IMR-90 (cell line): ENCODE measurements at regions not wholly inside any gene's neighbourhood (a gene's known extent, or its start where the extent isn't known, plus 50 kb on each side); places are given as distances from the start of the nearest gene placed in this dataset.

Experiments used
- ATAC-seq: fragments of 200-7000 bp; cut with Tn5 transposase; 2 replicates; pipeline ENCODE4 v1.9.1; 2020; ENCODE audit warnings: low read depth, mild to moderate bottlenecking, moderate library complexity
- BruUV-seq: library from RNA; stranded (reverse); fragments of 400-500 nt; replicated peaks from 2 replicates; lab custom pipeline; 2021; lab: Mats Ljungman, UMichigan
- CTCF ChIA-PET: fragments of 300-600 bp; formaldehyde crosslinking; extraction: SDS; loops from one replicate; lab custom pipeline; 2021; ENCODE audit warnings: antibody characterized with exemption; lab: Yijun Ruan, JAX
- POLR2A ChIA-PET: fragments of 300-600 bp; sonication (Branson Sonifier 250); formaldehyde crosslinking; loops from one replicate; lab custom pipeline; 2022; ENCODE audit warnings: antibody characterized with exemption; ENCODE audit not compliant: unreplicated experiment; lab: Charles Lee
- DNase-seq: peaks from one replicate; pipeline ENCODE4 v3.0.0; 2013
- H2AFZ ChIP-seq: replicated peaks from 2 replicates; pipeline ENCODE3; 2013; ENCODE audit warnings: low read length, mild to moderate bottlenecking; ENCODE audit not compliant: poor library complexity
- H2AK5ac ChIP-seq: 2 replicates; pipeline ENCODE4 v1.6.1; 2013; ENCODE audit warnings: low read depth, low read length, inconsistent platforms
- H2AK9ac ChIP-seq: replicated peaks from 2 replicates; pipeline ENCODE3; 2013; ENCODE audit warnings: mild to moderate bottlenecking, low read depth, low read length, moderate library complexity; ENCODE audit not compliant: poor library complexity
- H2BK120ac ChIP-seq: 2 replicates; pipeline ENCODE4 v1.6.1; 2013; ENCODE audit warnings: low read depth, low read length, inconsistent platforms
- H2BK15ac ChIP-seq: 3 replicates; pipeline ENCODE4 v1.6.1; 2013; ENCODE audit warnings: low read depth, low read length, inconsistent platforms
- H2BK20ac ChIP-seq: 2 replicates; pipeline ENCODE4 v1.6.1; 2013; ENCODE audit warnings: low read depth, mild to moderate bottlenecking, inconsistent platforms, low read length, moderate library complexity
- H2BK5ac ChIP-seq: 2 replicates; pipeline ENCODE4 v1.6.1; 2013; ENCODE audit warnings: mild to moderate bottlenecking, low read depth, low read length, inconsistent platforms; ENCODE audit not compliant: poor library complexity, severe bottlenecking
- H3K14ac ChIP-seq: replicated peaks from 2 replicates; pipeline ENCODE4 v1.6.1; 2013; ENCODE audit warnings: low read depth, low read length, inconsistent platforms
- H3K18ac ChIP-seq: 2 replicates; pipeline ENCODE4 v1.6.1; 2013; ENCODE audit warnings: low read depth, low read length, control low read depth
- H3K23ac ChIP-seq: 2 replicates; pipeline ENCODE4 v1.6.1; 2013; ENCODE audit warnings: low read depth, low read length, inconsistent platforms
- H3K27ac ChIP-seq: 2 replicates; pipeline ENCODE4 v1.5.1; 2013; ENCODE audit warnings: mild to moderate bottlenecking, control low read depth, low read length; ENCODE audit not compliant: insufficient read depth
- H3K27me3 ChIP-seq: 2 replicates; pipeline ENCODE4 v1.6.1; 2013; ENCODE audit warnings: low read length; ENCODE audit not compliant: control insufficient read depth, insufficient read depth
- H3K36me3 ChIP-seq: 2 replicates; pipeline ENCODE4 v1.6.1; 2013; ENCODE audit warnings: low read length, mixed read lengths; ENCODE audit not compliant: control insufficient read depth, insufficient read depth
- H3K4ac ChIP-seq: 2 replicates; pipeline ENCODE4 v1.6.1; 2013; ENCODE audit warnings: low read depth, low read length, inconsistent platforms
- H3K4me1 ChIP-seq: 2 replicates; pipeline ENCODE4 v1.6.1; 2013; ENCODE audit warnings: low read length, mixed read lengths; ENCODE audit not compliant: control insufficient read depth, insufficient read depth
- H3K4me2 ChIP-seq: 2 replicates; pipeline ENCODE4 v1.6.1; 2013; ENCODE audit warnings: low read depth, mild to moderate bottlenecking, control low read depth, low read length, moderate library complexity
- H3K4me3 ChIP-seq: 2 replicates; pipeline ENCODE4 v1.5.1; 2013; ENCODE audit warnings: low read depth, mild to moderate bottlenecking, control low read depth, low read length, moderate library complexity; ENCODE audit not compliant: insufficient read depth
- H3K56ac ChIP-seq: 2 replicates; pipeline ENCODE4 v1.6.1; 2013; ENCODE audit warnings: low read length, inconsistent platforms; ENCODE audit not compliant: insufficient read depth; ENCODE audit errors: extremely low read depth
- H3K79me1 ChIP-seq, 2 experiments: 2 replicates each; pipeline ENCODE4 v1.6.1; 2013; ENCODE audit warnings: low read length in 2 of 2, inconsistent platforms in 1 of 2, low read depth in 1 of 2
- H3K9ac ChIP-seq: 2 replicates; pipeline ENCODE4 v1.6.1; 2013; ENCODE audit warnings: low read depth, low read length, control low read depth
- H3K9me1 ChIP-seq: 2 replicates; pipeline ENCODE4 v1.6.1; 2013; ENCODE audit warnings: low read length, inconsistent platforms; ENCODE audit not compliant: insufficient read depth
- H3K9me3 ChIP-seq: 2 replicates; pipeline ENCODE4 v1.6.1; 2013; ENCODE audit warnings: low read length; ENCODE audit not compliant: control insufficient read depth, insufficient read depth
- H4K20me1 ChIP-seq: 2 replicates; pipeline ENCODE4 v1.6.1; 2013; ENCODE audit warnings: low read length, inconsistent platforms; ENCODE audit not compliant: insufficient read depth
- H4K5ac ChIP-seq: 2 replicates; pipeline ENCODE4 v1.6.1; 2013; ENCODE audit warnings: mild to moderate bottlenecking, low read depth, low read length, control low read depth
- H4K8ac ChIP-seq, 2 experiments: 2 replicates each; pipeline ENCODE4 v1.6.1; 2013; ENCODE audit warnings: low read depth in 2 of 2, low read length in 2 of 2, control low read depth in 1 of 2, inconsistent platforms in 1 of 2
- H4K91ac ChIP-seq: 2 replicates; pipeline ENCODE4 v1.6.1; 2013; ENCODE audit warnings: low read depth, low read length, inconsistent platforms; ENCODE audit not compliant: insufficient read depth
- BHLHE40 ChIP-seq: fragments of 150-350 bp; IDR thresholded peaks from 2 replicates; pipeline ENCODE4 v1.6.1; 2016; ENCODE audit warnings: mild to moderate bottlenecking, low read depth, low read length
- CEBPB ChIP-seq: IDR thresholded peaks from 2 replicates; pipeline ENCODE4 v1.6.1; 2012; ENCODE audit warnings: low read depth, low read length, improper control_type of control experiment
- CTCF ChIP-seq: conservative IDR thresholded peaks from 2 replicates; pipeline ENCODE4 v1.5.1; 2012; ENCODE audit warnings: mild to moderate bottlenecking, low read depth, low read length, improper control_type of control experiment
- MAFK ChIP-seq: IDR thresholded peaks from 2 replicates; pipeline ENCODE4 v1.6.1; 2012; ENCODE audit warnings: low read depth, low read length, improper control_type of control experiment
- MXI1 ChIP-seq: IDR thresholded peaks from 2 replicates; pipeline ENCODE4 v1.6.1; 2012; ENCODE audit warnings: low read depth, mild to moderate bottlenecking, low read length, moderate library complexity, borderline replicate concordance
- NFE2L2 ChIP-seq: fragments of 150-350 bp; IDR thresholded peaks from 2 replicates; pipeline ENCODE4 v1.6.1; 2016; ENCODE audit warnings: low read depth, mild to moderate bottlenecking, low read length
- POLR2A ChIP-seq: IDR thresholded peaks from 2 replicates; pipeline ENCODE4 v1.6.1; 2012; ENCODE audit warnings: mild to moderate bottlenecking, low read depth, low read length
- RCOR1 ChIP-seq: IDR thresholded peaks from 2 replicates; pipeline ENCODE4 v1.6.1; 2012; ENCODE audit warnings: mild to moderate bottlenecking, low read length, improper control_type of control experiment; ENCODE audit not compliant: insufficient replicate concordance
- RFX5 ChIP-seq: IDR thresholded peaks from 2 replicates; pipeline ENCODE4 v1.8.0; 2012; ENCODE audit warnings: low read depth, mild to moderate bottlenecking, low read length, moderate library complexity
- SMC3 ChIP-seq: fragments of 150-350 bp; IDR thresholded peaks from 2 replicates; pipeline ENCODE4 v1.6.1; 2016; ENCODE audit warnings: low read depth, mild to moderate bottlenecking, antibody characterized with exemption, low read length, moderate library complexity
- dilution Hi-C: fragments of 300-500 bp; cut with HindIII; formaldehyde crosslinking; loops from one replicate; pipeline ENCODE4 v1.14.3; 2018; ENCODE audit warnings: low sequenced_read_pairs; ENCODE audit not compliant: unreplicated experiment
- in situ Hi-C: fragments of 300-500 bp; cut with MboI; formaldehyde crosslinking; loops from 3 replicates; pipeline ENCODE4 v1.14.3; 2019; ENCODE audit warnings: low sequenced_read_pairs, inconsistent platforms, mixed read lengths
- intact Hi-C: fragments of 100-400 bp; cut with micrococcal nuclease; formaldehyde crosslinking; loops from 2 replicates; pipeline ENCODE4 v1.10.0; 2022
- TF ChIP-seq, protein P1 (sequence below): fragments of 150-350 bp; IDR thresholded peaks from 2 replicates; pipeline ENCODE4 v1.6.1; 2016; ENCODE audit warnings: low read depth, mild to moderate bottlenecking, low read length, moderate library complexity, borderline replicate concordance

DNA sequence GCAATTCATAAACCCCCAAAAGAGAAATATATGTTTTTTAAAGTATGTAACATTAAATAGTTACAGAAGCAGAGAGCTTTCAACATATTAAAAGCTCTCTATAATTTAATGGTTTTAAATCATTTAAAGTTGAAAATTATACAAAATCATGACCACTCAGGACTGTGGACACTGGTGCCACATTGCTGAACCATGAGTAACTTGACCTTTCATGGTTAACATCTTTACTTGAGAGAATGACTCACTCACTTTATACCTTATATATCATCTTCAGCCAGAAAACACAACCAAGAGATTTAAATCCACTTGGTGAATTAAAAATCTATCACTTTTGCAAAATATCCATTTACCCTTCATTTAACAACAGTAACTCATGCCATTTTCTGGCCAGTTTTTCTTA is 584.3 kb upstream of the SMIM31 start:
- no peak overlapping the region for H2BK20ac ChIP-seq
- intact Hi-C loops, result no loop called here
- no peak overlapping the region for H2AK9ac ChIP-seq
- no peak overlapping the region for H4K8ac ChIP-seq
- no peak overlapping the region for H3K4me2 ChIP-seq
- no peak overlapping the region for H2AK5ac ChIP-seq
- no peak overlapping the region for H3K14ac ChIP-seq
- H3K4me1 ChIP-seq, result no peaks in the 10 kb centered on the region
- CTCF ChIA-PET, result no interaction called here
- no peak overlapping the region for H3K4me3 ChIP-seq
- no peaks in the 10 kb centered on the region for H4K20me1 ChIP-seq
- H4K91ac ChIP-seq, result no peak overlapping the region
- dilution Hi-C loops, result no loop called here
- H3K27me3 ChIP-seq, result no peaks in the 10 kb centered on the region
- POLR2A ChIA-PET, result no interaction called here
- DNase-seq (peak; percentile 8), ATAC-seq (no peak)
- H3K36me3 ChIP-seq, result no peaks in the 10 kb centered on the region
- no peak overlapping the region for H2BK5ac ChIP-seq
- TF ChIP-seq RFX5, result no peak
- TF ChIP-seq SMC3, result no peak
- no peak for TF ChIP-seq RCOR1
- TF ChIP-seq, protein P1, sequence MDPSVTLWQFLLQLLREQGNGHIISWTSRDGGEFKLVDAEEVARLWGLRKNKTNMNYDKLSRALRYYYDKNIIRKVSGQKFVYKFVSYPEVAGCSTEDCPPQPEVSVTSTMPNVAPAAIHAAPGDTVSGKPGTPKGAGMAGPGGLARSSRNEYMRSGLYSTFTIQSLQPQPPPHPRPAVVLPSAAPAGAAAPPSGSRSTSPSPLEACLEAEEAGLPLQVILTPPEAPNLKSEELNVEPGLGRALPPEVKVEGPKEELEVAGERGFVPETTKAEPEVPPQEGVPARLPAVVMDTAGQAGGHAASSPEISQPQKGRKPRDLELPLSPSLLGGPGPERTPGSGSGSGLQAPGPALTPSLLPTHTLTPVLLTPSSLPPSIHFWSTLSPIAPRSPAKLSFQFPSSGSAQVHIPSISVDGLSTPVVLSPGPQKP, result no peak
- TF ChIP-seq POLR2A, result no peak
- no peak for TF ChIP-seq CTCF
- no peak for TF ChIP-seq CEBPB
- TF ChIP-seq MXI1, result no peak
- TF ChIP-seq MAFK, result no peak
- TF ChIP-seq BHLHE40, result no peak
- no peak for TF ChIP-seq NFE2L2
- H3K79me1 ChIP-seq, result no peaks in the 10 kb centered on the region
- H3K56ac ChIP-seq, result no peak overlapping the region
- H3K27ac ChIP-seq, result no peak overlapping the region
- no peaks in the 10 kb centered on the region; the same call in 1 of the 2 replicates for H3K9me3 ChIP-seq
- H2BK120ac ChIP-seq, result no peak overlapping the region
- no peak overlapping the region for H4K5ac ChIP-seq
- no peak overlapping the region for H3K9ac ChIP-seq
- H3K9me1 ChIP-seq, result no peaks in the 10 kb centered on the region
- H2BK15ac ChIP-seq, result no peak overlapping the region
- no peak overlapping the region for H3K4ac ChIP-seq
- in situ Hi-C loops, result no loop called here
- no peak overlapping the region for H3K23ac ChIP-seq
- BruUV-seq, result no TSS peak
- H3K18ac ChIP-seq, result no peak overlapping the region
- no peak overlapping the region for H2AFZ ChIP-seq
